ENCODE measurements at regions not wholly inside any gene's neighbourhood (a gene's known extent, or its start where the extent isn't known, plus 50 kb on each side); places are given as distances from the start of the nearest gene placed in this dataset.

GRCh38 chr5:118561971-118562370, 426.4 kb downstream of the DTWD2 start:
- no peak overlapping the region for H3K4me3 ChIP-seq (ENCODE audit: low read depth, low read length)
- TF ChIP-seq CTCF (IDR thresholded peaks at IDR 0.05; ENCODE audit: low read depth, low read length), result no peak

GRCh38 chr5:118561235-118561634, 427.1 kb downstream of the DTWD2 start:
- H3K4me3 ChIP-seq (ENCODE audit: low read depth, low read length), result no peak overlapping the region
- TF ChIP-seq CTCF (IDR thresholded peaks at IDR 0.05; ENCODE audit: low read depth, low read length), result no peak

- TF ChIP-seq CTCF (IDR thresholded peaks at IDR 0.05; ENCODE audit: low read depth, low read length), result no peak
- H3K4me3 ChIP-seq (ENCODE audit: low read depth, low read length), result no peak overlapping the region
Measured at GRCh38 chr5:118558871-118559270, 429.5 kb downstream of the DTWD2 start.

- H3K4me3 ChIP-seq (ENCODE audit: low read depth, low read length), result no peak overlapping the region
- TF ChIP-seq CTCF (IDR thresholded peaks at IDR 0.05; ENCODE audit: low read depth, low read length), result no peak
Measured at GRCh38 chr5:118557251-118557661, 431.1 kb downstream of the DTWD2 start.

- H3K4me3 ChIP-seq (ENCODE audit: low read depth, low read length), result no peak overlapping the region
- no peak for TF ChIP-seq CTCF (IDR thresholded peaks at IDR 0.05; ENCODE audit: low read depth, low read length)
Measured at GRCh38 chr5:118556792-118557191, 431.6 kb downstream of the DTWD2 start.

- no peak overlapping the region for H3K4me3 ChIP-seq (ENCODE audit: low read depth, low read length)
- no peak for TF ChIP-seq CTCF (IDR thresholded peaks at IDR 0.05; ENCODE audit: low read depth, low read length)
Measured at GRCh38 chr5:118555727-118556126, 432.6 kb downstream of the DTWD2 start.

GRCh38 chr5:118554981-118555380, 433.4 kb downstream of the DTWD2 start:
- TF ChIP-seq CTCF (IDR thresholded peaks at IDR 0.05; ENCODE audit: low read depth, low read length), result no peak
- no peak overlapping the region for H3K4me3 ChIP-seq (ENCODE audit: low read depth, low read length)

All from WI38 (cell line).